ENCODE measurements at regions not wholly inside any gene's neighbourhood (a gene's known extent, or its start where the extent isn't known, plus 50 kb on each side); places are given as distances from the start of the nearest gene placed in this dataset.

- TF ChIP-seq, protein P1, sequence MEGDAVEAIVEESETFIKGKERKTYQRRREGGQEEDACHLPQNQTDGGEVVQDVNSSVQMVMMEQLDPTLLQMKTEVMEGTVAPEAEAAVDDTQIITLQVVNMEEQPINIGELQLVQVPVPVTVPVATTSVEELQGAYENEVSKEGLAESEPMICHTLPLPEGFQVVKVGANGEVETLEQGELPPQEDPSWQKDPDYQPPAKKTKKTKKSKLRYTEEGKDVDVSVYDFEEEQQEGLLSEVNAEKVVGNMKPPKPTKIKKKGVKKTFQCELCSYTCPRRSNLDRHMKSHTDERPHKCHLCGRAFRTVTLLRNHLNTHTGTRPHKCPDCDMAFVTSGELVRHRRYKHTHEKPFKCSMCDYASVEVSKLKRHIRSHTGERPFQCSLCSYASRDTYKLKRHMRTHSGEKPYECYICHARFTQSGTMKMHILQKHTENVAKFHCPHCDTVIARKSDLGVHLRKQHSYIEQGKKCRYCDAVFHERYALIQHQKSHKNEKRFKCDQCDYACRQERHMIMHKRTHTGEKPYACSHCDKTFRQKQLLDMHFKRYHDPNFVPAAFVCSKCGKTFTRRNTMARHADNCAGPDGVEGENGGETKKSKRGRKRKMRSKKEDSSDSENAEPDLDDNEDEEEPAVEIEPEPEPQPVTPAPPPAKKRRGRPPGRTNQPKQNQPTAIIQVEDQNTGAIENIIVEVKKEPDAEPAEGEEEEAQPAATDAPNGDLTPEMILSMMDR (IDR thresholded peaks at IDR 0.05) = no peak
- no peak for TF ChIP-seq POLR2A (IDR thresholded peaks at IDR 0.05)
Observed at GRCh38 chr4:13893211-13893610, 265.7 kb upstream of the BOD1L1 start.
